ENCODE measurements at regions not wholly inside any gene's neighbourhood (a gene's known extent, or its start where the extent isn't known, plus 50 kb on each side); places are given as distances from the start of the nearest gene placed in this dataset.

GRCh38 chr1:244272471-244273261 is 179.0 kb downstream of the ADSS2 start:
- ATAC-seq: peak; percentile 70

DNA sequence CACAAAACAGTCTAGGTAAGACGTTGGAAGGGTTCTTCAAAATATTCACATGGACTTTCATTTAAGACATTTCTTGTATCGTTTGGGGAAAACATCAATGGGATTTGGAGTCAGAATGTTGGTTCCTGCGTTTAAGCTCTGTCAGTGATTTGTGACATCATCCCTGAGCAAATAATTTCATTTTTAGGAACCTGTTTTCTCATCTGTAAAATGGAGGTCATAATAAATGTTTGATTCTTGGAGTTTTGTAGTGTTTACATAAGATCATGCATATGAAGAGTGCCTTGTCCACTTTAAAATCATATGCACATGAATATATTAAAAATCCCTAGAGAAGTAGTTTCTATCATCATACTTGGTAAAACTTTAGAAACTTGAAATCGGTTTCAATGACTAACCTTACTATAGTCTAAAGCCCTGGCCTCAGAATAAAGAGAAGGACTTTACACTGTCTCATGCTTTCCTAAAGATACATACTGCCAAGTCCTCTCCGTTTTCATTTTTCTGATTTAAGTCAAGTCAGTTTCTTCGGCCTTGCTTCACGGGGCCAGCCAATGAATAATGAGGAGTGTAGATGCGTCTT is 178.4 kb downstream of the ADSS2 start:
- ATAC-seq: peak; percentile 77; the same call in 2 of the 3 replicates
- TF ChIP-seq CSDC2 (CRISPR knock-in tag; IDR thresholded peaks at IDR 0.05) (no peak), OSR1 (CRISPR knock-in tag; IDR thresholded peaks at IDR 0.05) (no peak), ARNTL (CRISPR knock-in tag; IDR thresholded peaks at IDR 0.05; ENCODE audit: borderline replicate concordance, low read depth) (no peak), ESRRG (CRISPR knock-in tag; IDR thresholded peaks at IDR 0.05) (no peak), TOX (CRISPR knock-in tag; IDR thresholded peaks at IDR 0.05; ENCODE audit: borderline replicate concordance) (no peak), BACH2 (CRISPR knock-in tag; IDR thresholded peaks at IDR 0.05; ENCODE audit: borderline replicate concordance) (no peak), ZNF565 (CRISPR knock-in tag; conservative IDR thresholded peaks at IDR 0.05; ENCODE audit: low read depth) (no peak), ZC3H10 (CRISPR knock-in tag; IDR thresholded peaks at IDR 0.05) (no peak), PATZ1 (CRISPR knock-in tag; IDR thresholded peaks at IDR 0.05; ENCODE audit: borderline replicate concordance) (no peak)

More at GRCh38 chr1:244272471-244273261, 179.0 kb downstream of the ADSS2 start:
- TF ChIP-seq ZFP30 (CRISPR knock-in tag; IDR thresholded peaks at IDR 0.05) (no peak), CSDC2 (CRISPR knock-in tag; IDR thresholded peaks at IDR 0.05) (0 out of 2 replicates have a peak, but pooled peaks have one; percentile 24)

DNA sequence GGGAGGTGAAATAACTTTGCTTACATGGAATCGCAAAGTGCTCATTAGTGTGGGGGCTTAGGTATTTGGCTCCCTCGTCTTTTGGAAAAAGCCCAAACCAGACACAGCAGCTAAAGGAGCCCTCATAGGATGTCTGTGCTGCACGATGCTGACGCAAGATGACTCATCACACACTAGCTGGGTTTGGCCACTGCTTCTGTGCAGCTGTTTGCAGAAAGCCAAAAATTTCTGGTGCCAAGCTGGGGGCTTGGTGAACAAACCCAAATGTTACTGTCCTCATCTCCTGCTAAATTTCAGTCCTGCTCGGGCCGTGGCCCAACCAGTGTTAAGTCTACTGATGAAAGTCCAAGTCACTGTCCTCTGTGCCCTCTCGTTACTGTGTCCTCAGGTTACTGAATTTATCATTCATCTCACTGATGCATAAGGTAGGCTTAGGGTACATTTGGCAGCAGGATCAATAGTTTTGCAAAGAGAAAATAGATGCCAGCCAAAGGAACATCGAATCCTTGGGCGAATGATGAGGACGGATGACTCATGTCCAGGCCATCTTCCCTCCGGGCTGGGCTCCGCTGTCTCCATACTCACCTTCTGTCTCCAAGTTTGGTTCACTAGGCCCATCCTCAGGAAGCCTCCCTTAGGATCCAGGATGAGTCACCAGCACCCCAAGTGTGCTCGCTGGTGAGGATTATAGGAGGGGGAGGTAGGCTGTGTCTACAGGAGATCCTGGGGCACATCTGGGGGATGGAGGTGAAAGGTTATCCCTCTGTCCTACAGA is 177.7 kb downstream of the ADSS2 start:
- TF ChIP-seq TCF4 (CRISPR knock-in tag; IDR thresholded peaks at IDR 0.05; ENCODE audit: borderline replicate concordance): no peak
- TF ChIP-seq, protein P1, sequence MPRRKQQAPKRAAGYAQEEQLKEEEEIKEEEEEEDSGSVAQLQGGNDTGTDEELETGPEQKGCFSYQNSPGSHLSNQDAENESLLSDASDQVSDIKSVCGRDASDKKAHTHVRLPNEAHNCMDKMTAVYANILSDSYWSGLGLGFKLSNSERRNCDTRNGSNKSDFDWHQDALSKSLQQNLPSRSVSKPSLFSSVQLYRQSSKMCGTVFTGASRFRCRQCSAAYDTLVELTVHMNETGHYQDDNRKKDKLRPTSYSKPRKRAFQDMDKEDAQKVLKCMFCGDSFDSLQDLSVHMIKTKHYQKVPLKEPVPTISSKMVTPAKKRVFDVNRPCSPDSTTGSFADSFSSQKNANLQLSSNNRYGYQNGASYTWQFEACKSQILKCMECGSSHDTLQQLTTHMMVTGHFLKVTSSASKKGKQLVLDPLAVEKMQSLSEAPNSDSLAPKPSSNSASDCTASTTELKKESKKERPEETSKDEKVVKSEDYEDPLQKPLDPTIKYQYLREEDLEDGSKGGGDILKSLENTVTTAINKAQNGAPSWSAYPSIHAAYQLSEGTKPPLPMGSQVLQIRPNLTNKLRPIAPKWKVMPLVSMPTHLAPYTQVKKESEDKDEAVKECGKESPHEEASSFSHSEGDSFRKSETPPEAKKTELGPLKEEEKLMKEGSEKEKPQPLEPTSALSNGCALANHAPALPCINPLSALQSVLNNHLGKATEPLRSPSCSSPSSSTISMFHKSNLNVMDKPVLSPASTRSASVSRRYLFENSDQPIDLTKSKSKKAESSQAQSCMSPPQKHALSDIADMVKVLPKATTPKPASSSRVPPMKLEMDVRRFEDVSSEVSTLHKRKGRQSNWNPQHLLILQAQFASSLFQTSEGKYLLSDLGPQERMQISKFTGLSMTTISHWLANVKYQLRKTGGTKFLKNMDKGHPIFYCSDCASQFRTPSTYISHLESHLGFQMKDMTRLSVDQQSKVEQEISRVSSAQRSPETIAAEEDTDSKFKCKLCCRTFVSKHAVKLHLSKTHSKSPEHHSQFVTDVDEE (CRISPR knock-in tag; IDR thresholded peaks at IDR 0.05): no peak
- no peak for TF ChIP-seq ZNF565 (CRISPR knock-in tag; conservative IDR thresholded peaks at IDR 0.05; ENCODE audit: low read depth)
- no peak for TF ChIP-seq CSRNP3 (CRISPR knock-in tag; IDR thresholded peaks at IDR 0.05)
- peak; percentile 28; the same call in 1 of the 2 replicates for TF ChIP-seq TOX (CRISPR knock-in tag; IDR thresholded peaks at IDR 0.05; ENCODE audit: borderline replicate concordance)
- ATAC-seq: peak; percentile 95

DNA sequence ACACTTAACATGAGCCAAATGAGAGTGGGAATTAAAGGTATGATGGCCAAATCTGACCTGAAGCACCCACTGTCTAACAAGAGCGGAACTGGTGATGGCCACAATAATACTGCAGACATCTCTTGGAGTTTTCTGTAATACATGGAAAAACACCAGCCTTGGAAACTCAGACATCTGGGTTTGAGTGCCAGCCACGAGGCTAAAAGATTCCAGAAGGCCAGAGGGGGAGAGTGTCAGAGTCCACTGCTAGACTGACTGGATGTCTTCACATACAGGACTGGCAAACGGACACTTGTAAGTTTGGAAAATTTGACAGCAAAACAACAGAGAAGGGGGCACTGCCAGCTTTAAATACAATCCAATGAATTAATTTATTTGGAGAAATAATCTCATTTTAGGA is 175.1 kb downstream of the ADSS2 start:
- TF ChIP-seq ISL1 (CRISPR knock-in tag; IDR thresholded peaks at IDR 0.05) (no peak), ZNF70 (CRISPR knock-in tag; IDR thresholded peaks at IDR 0.05) (no peak), ZFP3 (CRISPR knock-in tag; IDR thresholded peaks at IDR 0.05) (no peak), PATZ1 (CRISPR knock-in tag; IDR thresholded peaks at IDR 0.05; ENCODE audit: borderline replicate concordance) (no peak), ZNF8 (CRISPR knock-in tag; IDR thresholded peaks at IDR 0.05) (no peak), CSRNP3 (CRISPR knock-in tag; IDR thresholded peaks at IDR 0.05) (no peak), BACH2 (CRISPR knock-in tag; IDR thresholded peaks at IDR 0.05; ENCODE audit: borderline replicate concordance) (no peak)
- TF ChIP-seq, protein P2, sequence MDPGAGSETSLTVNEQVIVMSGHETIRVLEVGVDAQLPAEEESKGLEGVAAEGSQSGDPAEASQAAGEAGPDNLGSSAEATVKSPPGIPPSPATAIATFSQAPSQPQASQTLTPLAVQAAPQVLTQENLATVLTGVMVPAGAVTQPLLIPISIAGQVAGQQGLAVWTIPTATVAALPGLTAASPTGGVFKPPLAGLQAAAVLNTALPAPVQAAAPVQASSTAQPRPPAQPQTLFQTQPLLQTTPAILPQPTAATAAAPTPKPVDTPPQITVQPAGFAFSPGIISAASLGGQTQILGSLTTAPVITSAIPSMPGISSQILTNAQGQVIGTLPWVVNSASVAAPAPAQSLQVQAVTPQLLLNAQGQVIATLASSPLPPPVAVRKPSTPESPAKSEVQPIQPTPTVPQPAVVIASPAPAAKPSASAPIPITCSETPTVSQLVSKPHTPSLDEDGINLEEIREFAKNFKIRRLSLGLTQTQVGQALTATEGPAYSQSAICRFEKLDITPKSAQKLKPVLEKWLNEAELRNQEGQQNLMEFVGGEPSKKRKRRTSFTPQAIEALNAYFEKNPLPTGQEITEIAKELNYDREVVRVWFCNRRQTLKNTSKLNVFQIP (CRISPR knock-in tag; IDR thresholded peaks at IDR 0.05; ENCODE audit: borderline replicate concordance, low read depth): no peak
- TF ChIP-seq, protein P1 (CRISPR knock-in tag; IDR thresholded peaks at IDR 0.05): no peak

More for the DNA sequence above, 175.1 kb downstream of the ADSS2 start:
- no peak for ATAC-seq

Measured in SK-N-SH treated with all-trans-retinoic acid at 6 μM for 48 hours (cell line).